A673 (cell line): ENCODE measurements at regions not wholly inside any gene's neighbourhood (a gene's known extent, or its start where the extent isn't known, plus 50 kb on each side); places are given as distances from the start of the nearest gene placed in this dataset.
"Not testable (repeated sequence)": the region's sequence is repeated elsewhere in the genome, so short reads cannot be mapped to it uniquely, and the experiment has no call there.

ENCODE experiments used
- BruUV-seq: library from RNA; stranded (reverse); fragments of 400-500 nt; replicated peaks from 2 replicates; lab custom pipeline; 2021; lab: Mats Ljungman, UMichigan
- CTCF ChIA-PET: fragments of 300-600 bp; sonication (Branson Sonifier 250); formaldehyde crosslinking; loops from one replicate; lab custom pipeline; 2022; ENCODE audit warnings: antibody characterized with exemption; lab: Charles Lee
- POLR2A ChIA-PET: fragments of 300-600 bp; sonication (Branson Sonifier 250); formaldehyde crosslinking; loops from one replicate; lab custom pipeline; 2022; ENCODE audit warnings: antibody characterized with exemption; ENCODE audit not compliant: low non-redundant PET; lab: Charles Lee
- DNase-seq: peaks from one replicate; pipeline ENCODE4 v3.0.0-alpha.2; 2015; ENCODE audit warnings: low spot score
- H3K27ac ChIP-seq: fragments of 200-600 bp; sonication (generic); 2 replicates; pipeline ENCODE4 v1.5.1; 2016; ENCODE audit warnings: mixed run types, low read depth, mild to moderate bottlenecking, mixed read lengths, antibody characterized with exemption, low read length; ENCODE audit not compliant: poor library complexity, severe bottlenecking
- H3K27me3 ChIP-seq: fragments of 200-600 bp; sonication (generic); replicated peaks from 2 replicates; pipeline ENCODE4 v1.6.1; 2017; ENCODE audit warnings: mixed run types, low read depth, mild to moderate bottlenecking, mixed read lengths, antibody characterized with exemption, low read length; ENCODE audit not compliant: insufficient read depth, poor library complexity
- H3K36me3 ChIP-seq: fragments of 200-600 bp; sonication (generic); 2 replicates; pipeline ENCODE4 v1.6.1; 2016; ENCODE audit warnings: mixed run types, mild to moderate bottlenecking, mixed read lengths, antibody characterized with exemption, low read length; ENCODE audit not compliant: insufficient read depth, poor library complexity, severe bottlenecking
- H3K4me1 ChIP-seq: fragments of 200-600 bp; sonication (generic); 2 replicates; pipeline ENCODE4 v1.6.1; 2017; ENCODE audit warnings: mixed run types, mild to moderate bottlenecking, mixed read lengths, antibody characterized with exemption, low read length; ENCODE audit not compliant: insufficient read depth, poor library complexity, severe bottlenecking
- H3K4me3 ChIP-seq: fragments of 200-600 bp; sonication (generic); 2 replicates; pipeline ENCODE4 v1.5.1; 2016; ENCODE audit warnings: low read depth, mixed run types, mild to moderate bottlenecking, mixed read lengths, low read length; ENCODE audit not compliant: poor library complexity, severe bottlenecking
- H3K9me3 ChIP-seq: fragments of 200-600 bp; sonication (generic); 2 replicates; pipeline ENCODE4 v1.6.1; 2016; ENCODE audit warnings: mixed run types, low read depth, mild to moderate bottlenecking, mixed read lengths, antibody characterized with exemption, low read length; ENCODE audit not compliant: poor library complexity, severe bottlenecking
- EZH2 ChIP-seq: fragments of 200-600 bp; sonication (generic); IDR thresholded peaks from 2 replicates; pipeline ENCODE4 v1.6.1; 2017; ENCODE audit warnings: borderline replicate concordance, low read depth, mild to moderate bottlenecking, mixed read lengths, antibody characterized with exemption, low read length; ENCODE audit not compliant: poor library complexity, severe bottlenecking
- intact Hi-C: fragments of 100-400 bp; cut with micrococcal nuclease; formaldehyde crosslinking; loops from one replicate; pipeline ENCODE4 v1.10.0; 2022; ENCODE audit not compliant: unreplicated experiment
- TF ChIP-seq, protein P1 (sequence below): fragments of 300-800, 200-600 bp; sonication (generic); conservative IDR thresholded peaks from 2 replicates; pipeline ENCODE4 v1.5.1; 2017; ENCODE audit warnings: low read depth, mild to moderate bottlenecking, antibody characterized with exemption, low read length, moderate library complexity, mixed read lengths

DNA sequence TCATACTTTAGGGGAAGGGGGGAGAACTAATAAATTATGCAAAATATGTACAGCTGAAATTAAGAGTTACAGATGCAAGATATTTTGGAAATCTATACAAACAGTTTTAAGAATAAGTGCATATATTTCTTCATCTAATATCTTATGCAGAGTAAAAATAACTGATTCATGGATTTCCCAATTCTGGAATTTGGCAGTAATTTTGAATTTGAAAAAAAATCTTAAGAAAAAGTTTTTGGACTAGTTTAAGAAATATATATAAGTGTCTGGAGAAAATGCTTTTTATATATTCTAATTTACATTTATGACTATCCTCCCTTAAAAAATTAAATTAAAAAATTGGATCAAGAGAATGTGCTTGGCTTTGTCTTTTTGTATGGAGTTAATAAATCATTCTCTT is 474.3 kb downstream of the BRINP3 start:
- Histone ChIP-seq H3K27me3 (no peaks in the 10 kb centered on the region), H3K9me3 (no peaks in the 10 kb centered on the region), H3K36me3 (no peaks in the 10 kb centered on the region), H3K4me3 (no peak overlapping the region), H3K27ac (no peak overlapping the region), H3K4me1 (no peaks in the 10 kb centered on the region)
- no TSS peak for BruUV-seq
- no peak for DNase-seq
- intact Hi-C loops: no loop called here
- TF ChIP-seq, protein P1, sequence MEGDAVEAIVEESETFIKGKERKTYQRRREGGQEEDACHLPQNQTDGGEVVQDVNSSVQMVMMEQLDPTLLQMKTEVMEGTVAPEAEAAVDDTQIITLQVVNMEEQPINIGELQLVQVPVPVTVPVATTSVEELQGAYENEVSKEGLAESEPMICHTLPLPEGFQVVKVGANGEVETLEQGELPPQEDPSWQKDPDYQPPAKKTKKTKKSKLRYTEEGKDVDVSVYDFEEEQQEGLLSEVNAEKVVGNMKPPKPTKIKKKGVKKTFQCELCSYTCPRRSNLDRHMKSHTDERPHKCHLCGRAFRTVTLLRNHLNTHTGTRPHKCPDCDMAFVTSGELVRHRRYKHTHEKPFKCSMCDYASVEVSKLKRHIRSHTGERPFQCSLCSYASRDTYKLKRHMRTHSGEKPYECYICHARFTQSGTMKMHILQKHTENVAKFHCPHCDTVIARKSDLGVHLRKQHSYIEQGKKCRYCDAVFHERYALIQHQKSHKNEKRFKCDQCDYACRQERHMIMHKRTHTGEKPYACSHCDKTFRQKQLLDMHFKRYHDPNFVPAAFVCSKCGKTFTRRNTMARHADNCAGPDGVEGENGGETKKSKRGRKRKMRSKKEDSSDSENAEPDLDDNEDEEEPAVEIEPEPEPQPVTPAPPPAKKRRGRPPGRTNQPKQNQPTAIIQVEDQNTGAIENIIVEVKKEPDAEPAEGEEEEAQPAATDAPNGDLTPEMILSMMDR: no peak
- no peak for TF ChIP-seq EZH2
- ChIA-PET POLR2A (no interaction called here), CTCF (no interaction called here)

DNA sequence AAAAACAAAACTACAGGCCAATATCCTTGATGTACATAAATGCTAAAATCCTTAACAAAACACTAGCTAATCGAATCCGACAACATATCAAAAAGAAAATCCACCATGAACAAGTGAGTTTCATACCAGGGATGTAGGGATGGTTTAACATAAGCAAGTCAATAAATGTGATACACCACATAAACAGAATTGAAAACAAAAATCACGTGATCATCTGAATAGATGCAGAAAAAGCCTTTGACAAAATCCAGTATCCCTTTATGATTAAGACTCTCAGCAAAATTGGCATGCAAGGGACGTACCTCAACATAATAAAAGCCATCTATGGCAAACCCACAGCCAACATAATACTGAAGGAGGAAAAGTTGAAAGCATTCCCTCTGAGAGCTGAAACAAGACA is 466.1 kb downstream of the BRINP3 start:
- Histone ChIP-seq H3K4me1 (no peaks in the 10 kb centered on the region), H3K27me3 (no peaks in the 10 kb centered on the region), H3K4me3 (no peak overlapping the region), H3K27ac (no peak overlapping the region), H3K9me3 (no peaks in the 10 kb centered on the region), H3K36me3 (no peaks in the 10 kb centered on the region)
- no TSS peak for BruUV-seq
- POLR2A ChIA-PET: interaction anchor here (0.7 kb wide), 1 partner anchor 255 kb away, joined by 3 read pairs; no protein-coding TSS in a partner anchor
- intact Hi-C loops: no loop called here
- CTCF ChIA-PET: no interaction called here
- TF ChIP-seq, protein P1: no peak
- no peak for TF ChIP-seq EZH2
- DNase-seq: no peak

DNA sequence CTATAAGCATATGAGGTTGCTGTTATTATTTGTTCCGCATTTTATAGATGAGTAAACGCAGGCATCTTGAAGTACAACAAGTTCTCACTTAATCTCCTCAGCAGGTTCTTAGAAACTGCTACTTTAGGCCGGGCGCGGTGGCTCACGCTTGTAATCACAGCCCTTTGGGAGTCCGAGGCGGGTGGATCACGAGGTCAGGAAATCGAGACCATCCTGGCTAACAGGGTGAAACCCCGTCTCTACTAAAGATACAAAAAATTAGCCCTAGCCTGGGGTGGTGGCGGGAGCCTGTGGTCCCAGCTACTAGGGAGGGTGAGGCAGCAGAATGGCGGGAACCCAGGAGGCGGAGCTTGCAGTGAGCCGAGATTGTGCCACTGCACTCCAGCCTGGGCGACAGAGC is 458.5 kb downstream of the BRINP3 start:
- H3K4me3 ChIP-seq, CTCF ChIA-PET, DNase-seq, H3K9me3 ChIP-seq, H3K27me3 ChIP-seq, BruUV-seq, H3K36me3 ChIP-seq, H3K4me1 ChIP-seq, H3K27ac ChIP-seq, POLR2A ChIA-PET, intact Hi-C loops: not testable (repeated sequence)

DNA sequence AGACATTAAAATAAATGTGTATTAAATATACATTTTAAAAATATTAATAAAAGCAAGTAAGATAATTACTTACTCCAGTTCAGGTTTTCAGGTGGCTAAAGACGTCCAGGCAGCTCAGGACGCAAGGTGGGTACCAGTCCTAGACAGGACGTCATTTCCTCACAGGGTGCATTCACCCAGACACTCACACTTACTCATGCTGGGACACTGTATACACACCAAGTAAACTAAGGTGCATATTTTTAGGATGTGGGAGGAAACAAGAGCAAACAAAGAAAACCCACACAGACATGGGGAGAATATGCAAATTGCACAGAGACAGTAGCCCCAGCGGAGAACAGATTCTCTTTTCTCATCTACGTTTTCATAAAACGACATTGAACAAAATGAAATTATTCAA is 457.9 kb downstream of the BRINP3 start:
- BruUV-seq: no TSS peak
- intact Hi-C loops: no loop called here
- TF ChIP-seq EZH2: no peak
- TF ChIP-seq, protein P1: no peak
- CTCF ChIA-PET: no interaction called here
- no peak for DNase-seq
- no peak overlapping the region for H3K27ac ChIP-seq
- POLR2A ChIA-PET: no interaction called here
- H3K9me3 ChIP-seq: no peaks in the 10 kb centered on the region
- H3K27me3 ChIP-seq: no peaks in the 10 kb centered on the region
- H3K4me1 ChIP-seq: no peaks in the 10 kb centered on the region
- H3K4me3 ChIP-seq: no peak overlapping the region
- H3K36me3 ChIP-seq: no peaks in the 10 kb centered on the region
